ENCODE measurements at regions not wholly inside any gene's neighbourhood (a gene's known extent, or its start where the extent isn't known, plus 50 kb on each side); places are given as distances from the start of the nearest gene placed in this dataset.

DNA sequence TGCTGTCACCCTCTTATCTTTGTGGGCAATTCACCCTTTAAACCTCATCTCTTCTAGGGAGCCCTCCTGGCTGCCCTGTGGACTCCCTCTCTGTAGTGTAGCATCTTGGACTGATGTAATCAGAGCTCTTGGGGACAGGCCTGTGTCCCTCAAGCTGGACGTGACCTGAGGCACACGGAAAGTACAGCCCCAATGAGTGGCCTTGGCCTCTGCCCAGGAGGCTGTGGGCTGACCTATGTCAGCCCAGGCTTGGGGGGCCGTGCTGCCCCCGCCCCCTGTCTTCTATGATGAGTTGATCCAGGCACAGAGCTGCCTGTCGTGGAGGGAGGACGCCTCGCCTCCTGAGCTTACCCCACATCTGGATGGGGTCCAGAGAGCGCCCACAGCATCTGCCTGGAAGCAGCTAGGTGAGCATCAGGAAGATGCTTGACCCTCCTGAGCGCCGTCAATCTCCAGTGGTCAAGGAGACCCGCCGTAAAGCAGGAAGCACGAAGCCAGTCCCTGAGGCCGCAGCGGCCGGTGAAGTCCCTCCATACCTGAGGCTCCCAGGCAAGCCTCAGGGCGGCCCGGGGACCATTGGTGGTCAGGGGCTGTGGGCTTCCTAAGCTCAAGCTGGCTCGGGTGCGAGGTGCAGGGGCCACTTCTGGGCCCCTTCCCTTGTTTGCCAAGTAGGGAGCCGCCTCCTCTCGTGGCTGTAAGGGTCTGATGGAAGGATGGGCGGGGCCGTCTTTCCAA lies 1136.9 kb downstream of the BRD1 start:
- TF ChIP-seq, protein P1, sequence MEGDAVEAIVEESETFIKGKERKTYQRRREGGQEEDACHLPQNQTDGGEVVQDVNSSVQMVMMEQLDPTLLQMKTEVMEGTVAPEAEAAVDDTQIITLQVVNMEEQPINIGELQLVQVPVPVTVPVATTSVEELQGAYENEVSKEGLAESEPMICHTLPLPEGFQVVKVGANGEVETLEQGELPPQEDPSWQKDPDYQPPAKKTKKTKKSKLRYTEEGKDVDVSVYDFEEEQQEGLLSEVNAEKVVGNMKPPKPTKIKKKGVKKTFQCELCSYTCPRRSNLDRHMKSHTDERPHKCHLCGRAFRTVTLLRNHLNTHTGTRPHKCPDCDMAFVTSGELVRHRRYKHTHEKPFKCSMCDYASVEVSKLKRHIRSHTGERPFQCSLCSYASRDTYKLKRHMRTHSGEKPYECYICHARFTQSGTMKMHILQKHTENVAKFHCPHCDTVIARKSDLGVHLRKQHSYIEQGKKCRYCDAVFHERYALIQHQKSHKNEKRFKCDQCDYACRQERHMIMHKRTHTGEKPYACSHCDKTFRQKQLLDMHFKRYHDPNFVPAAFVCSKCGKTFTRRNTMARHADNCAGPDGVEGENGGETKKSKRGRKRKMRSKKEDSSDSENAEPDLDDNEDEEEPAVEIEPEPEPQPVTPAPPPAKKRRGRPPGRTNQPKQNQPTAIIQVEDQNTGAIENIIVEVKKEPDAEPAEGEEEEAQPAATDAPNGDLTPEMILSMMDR (IDR thresholded peaks at IDR 0.05) = no peak
- TF ChIP-seq POLR2A (IDR thresholded peaks at IDR 0.05) = no peak

Data from adrenal gland (tissue), 5 donors.